ENCODE measurements at regions not wholly inside any gene's neighbourhood (a gene's known extent, or its start where the extent isn't known, plus 50 kb on each side); places are given as distances from the start of the nearest gene placed in this dataset.

GRCh38 chr16:51818342-51818944 is 667.4 kb upstream of the SALL1 start:
- TF ChIP-seq, protein P1, sequence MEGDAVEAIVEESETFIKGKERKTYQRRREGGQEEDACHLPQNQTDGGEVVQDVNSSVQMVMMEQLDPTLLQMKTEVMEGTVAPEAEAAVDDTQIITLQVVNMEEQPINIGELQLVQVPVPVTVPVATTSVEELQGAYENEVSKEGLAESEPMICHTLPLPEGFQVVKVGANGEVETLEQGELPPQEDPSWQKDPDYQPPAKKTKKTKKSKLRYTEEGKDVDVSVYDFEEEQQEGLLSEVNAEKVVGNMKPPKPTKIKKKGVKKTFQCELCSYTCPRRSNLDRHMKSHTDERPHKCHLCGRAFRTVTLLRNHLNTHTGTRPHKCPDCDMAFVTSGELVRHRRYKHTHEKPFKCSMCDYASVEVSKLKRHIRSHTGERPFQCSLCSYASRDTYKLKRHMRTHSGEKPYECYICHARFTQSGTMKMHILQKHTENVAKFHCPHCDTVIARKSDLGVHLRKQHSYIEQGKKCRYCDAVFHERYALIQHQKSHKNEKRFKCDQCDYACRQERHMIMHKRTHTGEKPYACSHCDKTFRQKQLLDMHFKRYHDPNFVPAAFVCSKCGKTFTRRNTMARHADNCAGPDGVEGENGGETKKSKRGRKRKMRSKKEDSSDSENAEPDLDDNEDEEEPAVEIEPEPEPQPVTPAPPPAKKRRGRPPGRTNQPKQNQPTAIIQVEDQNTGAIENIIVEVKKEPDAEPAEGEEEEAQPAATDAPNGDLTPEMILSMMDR (IDR thresholded peaks at IDR 0.05) = peak in 1 of 3 experiments; percentile 29
- TF ChIP-seq POLR2AphosphoS5 (IDR thresholded peaks at IDR 0.05) (no peak), EP300 (IDR thresholded peaks at IDR 0.05) (no peak)
